ENCODE measurements at regions not wholly inside any gene's neighbourhood (a gene's known extent, or its start where the extent isn't known, plus 50 kb on each side); places are given as distances from the start of the nearest gene placed in this dataset.

- no peaks in the 10 kb centered on the region for H3K9me3 Mint-ChIP-seq (ENCODE audit: unreplicated experiment)
- H3K27me3 Mint-ChIP-seq (ENCODE audit: unreplicated experiment) = peaks cover 3% of the 10 kb centered on the region
- H3K27ac Mint-ChIP-seq (ENCODE audit: unreplicated experiment) = no peak overlapping the region
- DNase-seq = no peak
- H3K4me1 Mint-ChIP-seq (ENCODE audit: low read depth, unreplicated experiment) = no peaks in the 10 kb centered on the region
- TF ChIP-seq CTCF (IDR thresholded peaks at IDR 0.05; ENCODE audit: partially characterized antibody, unreplicated experiment) = no peak
- H3K36me3 Mint-ChIP-seq (ENCODE audit: unreplicated experiment) = no peaks in the 10 kb centered on the region
- H3K4me3 Mint-ChIP-seq (ENCODE audit: unreplicated experiment) = no peak overlapping the region
Observed at GRCh38 chr6:134424798-134425170, 106.9 kb upstream of the SGK1 start.

GRCh38 chr6:134424165-134424797 lies 106.4 kb upstream of the SGK1 start:
- peaks cover 3% of the 10 kb centered on the region for H3K27me3 Mint-ChIP-seq (ENCODE audit: unreplicated experiment)
- no peak overlapping the region for H3K27ac Mint-ChIP-seq (ENCODE audit: unreplicated experiment)
- H3K36me3 Mint-ChIP-seq (ENCODE audit: unreplicated experiment) = no peaks in the 10 kb centered on the region
- no peak for TF ChIP-seq CTCF (IDR thresholded peaks at IDR 0.05; ENCODE audit: partially characterized antibody, unreplicated experiment)
- H3K4me1 Mint-ChIP-seq (ENCODE audit: low read depth, unreplicated experiment) = no peaks in the 10 kb centered on the region
- no peak for DNase-seq
- H3K9me3 Mint-ChIP-seq (ENCODE audit: unreplicated experiment) = no peaks in the 10 kb centered on the region
- H3K4me3 Mint-ChIP-seq (ENCODE audit: unreplicated experiment) = no peak overlapping the region

- DNase-seq = no peak
- H3K4me1 Mint-ChIP-seq (ENCODE audit: low read depth, unreplicated experiment) = no peaks in the 10 kb centered on the region
- H3K36me3 Mint-ChIP-seq (ENCODE audit: unreplicated experiment) = no peaks in the 10 kb centered on the region
- no peaks in the 10 kb centered on the region for H3K9me3 Mint-ChIP-seq (ENCODE audit: unreplicated experiment)
- H3K27ac Mint-ChIP-seq (ENCODE audit: unreplicated experiment) = no peak overlapping the region
- no peak overlapping the region for H3K4me3 Mint-ChIP-seq (ENCODE audit: unreplicated experiment)
- peaks cover under 1% of the 10 kb centered on the region for H3K27me3 Mint-ChIP-seq (ENCODE audit: unreplicated experiment)
- TF ChIP-seq CTCF (IDR thresholded peaks at IDR 0.05; ENCODE audit: partially characterized antibody, unreplicated experiment) = no peak
Observed at GRCh38 chr6:134422426-134423231, 104.7 kb upstream of the SGK1 start.

- DNase-seq = no peak
- H3K27me3 Mint-ChIP-seq (ENCODE audit: unreplicated experiment) = no peaks in the 10 kb centered on the region
- H3K27ac Mint-ChIP-seq (ENCODE audit: unreplicated experiment) = no peak overlapping the region
- H3K4me3 Mint-ChIP-seq (ENCODE audit: unreplicated experiment) = no peak overlapping the region
- H3K4me1 Mint-ChIP-seq (ENCODE audit: low read depth, unreplicated experiment) = no peaks in the 10 kb centered on the region
- no peaks in the 10 kb centered on the region for H3K36me3 Mint-ChIP-seq (ENCODE audit: unreplicated experiment)
- TF ChIP-seq CTCF (IDR thresholded peaks at IDR 0.05; ENCODE audit: partially characterized antibody, unreplicated experiment) = no peak
- H3K9me3 Mint-ChIP-seq (ENCODE audit: unreplicated experiment) = no peaks in the 10 kb centered on the region
Observed at GRCh38 chr6:134421501-134421900, 103.6 kb upstream of the SGK1 start.

- Mint-ChIP-seq H3K9me3 (ENCODE audit: unreplicated experiment) (no peaks in the 10 kb centered on the region), H3K36me3 (ENCODE audit: unreplicated experiment) (no peaks in the 10 kb centered on the region), H3K4me1 (ENCODE audit: low read depth, unreplicated experiment) (no peaks in the 10 kb centered on the region), H3K27ac (ENCODE audit: unreplicated experiment) (no peak overlapping the region), H3K4me3 (ENCODE audit: unreplicated experiment) (no peak overlapping the region), H3K27me3 (ENCODE audit: unreplicated experiment) (no peaks in the 10 kb centered on the region)
- no peak for DNase-seq
- no peak for TF ChIP-seq CTCF (IDR thresholded peaks at IDR 0.05; ENCODE audit: partially characterized antibody, unreplicated experiment)
Observed at GRCh38 chr6:134420614-134421181, 102.8 kb upstream of the SGK1 start.

All from glutamatergic neuron (in vitro differentiated cells).